ENCODE measurements at regions not wholly inside any gene's neighbourhood (a gene's known extent, or its start where the extent isn't known, plus 50 kb on each side); places are given as distances from the start of the nearest gene placed in this dataset.

- H3K27ac ChIP-seq: no peak overlapping the region
- intact Hi-C loops (cut with DNase I): no loop called here
- TF ChIP-seq POLR2A (IDR thresholded peaks at IDR 0.05) (no peak), CTCF (IDR thresholded peaks at IDR 0.05) (no peak)
- no CpG with 5 or more reads among the region's 1 CpG for WGBS (ENCODE audit: insufficient coverage, low coverage, low lambda C conversion rate, missing lambda C conversion rate)
- no peaks in the 10 kb centered on the region for H3K4me1 ChIP-seq
- H3K36me3 ChIP-seq: no peaks in the 10 kb centered on the region
- ATAC-seq: no peak
- H3K27me3 ChIP-seq: no peaks in the 10 kb centered on the region
- no peaks in the 10 kb centered on the region for H3K9me3 ChIP-seq
- no peak for DNase-seq
- H3K4me3 ChIP-seq: no peak overlapping the region
Measured at GRCh38 chrY:8092926-8093325, 1181.4 kb upstream of the AMELY start.

GRCh38 chrY:8085925-8086324 lies 1174.4 kb upstream of the AMELY start:
- Histone ChIP-seq H3K9me3 (no peaks in the 10 kb centered on the region), H3K36me3 (no peaks in the 10 kb centered on the region), H3K4me3 (no peak overlapping the region), H3K27ac (no peak overlapping the region), H3K4me1 (no peaks in the 10 kb centered on the region), H3K27me3 (no peaks in the 10 kb centered on the region)
- ATAC-seq (no peak), DNase-seq (no peak)
- TF ChIP-seq CTCF (IDR thresholded peaks at IDR 0.05) (no peak), POLR2A (IDR thresholded peaks at IDR 0.05) (no peak)
- intact Hi-C loops (cut with DNase I): no loop called here

- WGBS (ENCODE audit: insufficient coverage, low coverage, low lambda C conversion rate, missing lambda C conversion rate): no CpG with 5 or more reads among the region's 2 CpGs
- intact Hi-C loops (cut with DNase I): no loop called here
- DNase-seq (no peak), ATAC-seq (no peak)
- H3K4me3 ChIP-seq: no peak overlapping the region
- H3K27ac ChIP-seq: no peak overlapping the region
- H3K9me3 ChIP-seq: no peaks in the 10 kb centered on the region
- no peaks in the 10 kb centered on the region for H3K27me3 ChIP-seq
- TF ChIP-seq POLR2A (IDR thresholded peaks at IDR 0.05) (no peak), CTCF (IDR thresholded peaks at IDR 0.05) (no peak)
- H3K4me1 ChIP-seq: no peaks in the 10 kb centered on the region
- H3K36me3 ChIP-seq: no peaks in the 10 kb centered on the region
Measured at GRCh38 chrY:8084192-8084591, 1172.6 kb upstream of the AMELY start.

GRCh38 chrY:8081151-8081550 lies 1169.6 kb upstream of the AMELY start:
- DNase-seq (peak in 1 of 3 donors; percentile 37), ATAC-seq (peak in 1 of 4 donors; percentile 72)
- Histone ChIP-seq H3K36me3 (no peaks in the 10 kb centered on the region), H3K4me1 (no peaks in the 10 kb centered on the region), H3K9me3 (no peaks in the 10 kb centered on the region), H3K4me3 (no peak overlapping the region), H3K27ac (no peak overlapping the region), H3K27me3 (no peaks in the 10 kb centered on the region)
- TF ChIP-seq POLR2A (IDR thresholded peaks at IDR 0.05) (no peak), CTCF (IDR thresholded peaks at IDR 0.05) (no peak)
- intact Hi-C loops (cut with DNase I): no loop called here

- TF ChIP-seq CTCF (IDR thresholded peaks at IDR 0.05): no peak
- TF ChIP-seq POLR2A (IDR thresholded peaks at IDR 0.05): no peak
- no peaks in the 10 kb centered on the region for H3K4me1 ChIP-seq
- no peak for DNase-seq
- no peak overlapping the region for H3K4me3 ChIP-seq
- WGBS (ENCODE audit: insufficient coverage, low coverage, low lambda C conversion rate, missing lambda C conversion rate): no CpG with 5 or more reads among the region's 2 CpGs
- H3K27ac ChIP-seq: no peak overlapping the region
- no peaks in the 10 kb centered on the region for H3K9me3 ChIP-seq
- no peak for ATAC-seq
- H3K27me3 ChIP-seq: no peaks in the 10 kb centered on the region
- intact Hi-C loops (cut with DNase I): no loop called here
- H3K36me3 ChIP-seq: no peaks in the 10 kb centered on the region
Measured at GRCh38 chrY:8065220-8065619, 1153.7 kb upstream of the AMELY start.
